GM19035 (cell line): ENCODE measurements at regions not wholly inside any gene's neighbourhood (a gene's known extent, or its start where the extent isn't known, plus 50 kb on each side); places are given as distances from the start of the nearest gene placed in this dataset.

Experiments
- ATAC-seq: cut with Tn5 transposase; IDR thresholded peaks from one replicate; pipeline ENCODE4 v1.9.1; 2021; ENCODE audit not compliant: unreplicated experiment

GRCh38 chr4:79034544-79034943, 95.3 kb upstream of the PAQR3 start:
- no peak for ATAC-seq

GRCh38 chr4:79030973-79031372, 91.7 kb upstream of the PAQR3 start:
- ATAC-seq, result no peak

- ATAC-seq, result no peak
Observed at GRCh38 chr4:79027656-79028055, 88.4 kb upstream of the PAQR3 start.

GRCh38 chr4:79025170-79025569, 85.9 kb upstream of the PAQR3 start:
- no peak for ATAC-seq

GRCh38 chr4:79023799-79024770, 84.8 kb upstream of the PAQR3 start:
- ATAC-seq, result no peak

- no peak for ATAC-seq
Observed at GRCh38 chr4:79022529-79022928, 83.3 kb upstream of the PAQR3 start.

- no peak for ATAC-seq
Observed at GRCh38 chr4:79017481-79017880, 78.2 kb upstream of the PAQR3 start.

- no peak for ATAC-seq
Observed at GRCh38 chr4:79016878-79017277, 77.6 kb upstream of the PAQR3 start.

- no peak for ATAC-seq
Observed at GRCh38 chr4:79015411-79015810, 76.2 kb upstream of the PAQR3 start.

GRCh38 chr4:79014230-79014629, 75.0 kb upstream of the PAQR3 start:
- no peak for ATAC-seq

GRCh38 chr4:79013756-79014155, 74.5 kb upstream of the PAQR3 start:
- no peak for ATAC-seq

GRCh38 chr4:78990938-78991810, 51.9 kb upstream of the PAQR3 start:
- no peak for ATAC-seq

GRCh38 chr4:78989697-78990270, 50.5 kb upstream of the PAQR3 start:
- no peak for ATAC-seq
